ENCODE measurements at regions not wholly inside any gene's neighbourhood (a gene's known extent, or its start where the extent isn't known, plus 50 kb on each side); places are given as distances from the start of the nearest gene placed in this dataset.
"Not testable (repeated sequence)": the region's sequence is repeated elsewhere in the genome, so short reads cannot be mapped to it uniquely, and the experiment has no call there.

DNA sequence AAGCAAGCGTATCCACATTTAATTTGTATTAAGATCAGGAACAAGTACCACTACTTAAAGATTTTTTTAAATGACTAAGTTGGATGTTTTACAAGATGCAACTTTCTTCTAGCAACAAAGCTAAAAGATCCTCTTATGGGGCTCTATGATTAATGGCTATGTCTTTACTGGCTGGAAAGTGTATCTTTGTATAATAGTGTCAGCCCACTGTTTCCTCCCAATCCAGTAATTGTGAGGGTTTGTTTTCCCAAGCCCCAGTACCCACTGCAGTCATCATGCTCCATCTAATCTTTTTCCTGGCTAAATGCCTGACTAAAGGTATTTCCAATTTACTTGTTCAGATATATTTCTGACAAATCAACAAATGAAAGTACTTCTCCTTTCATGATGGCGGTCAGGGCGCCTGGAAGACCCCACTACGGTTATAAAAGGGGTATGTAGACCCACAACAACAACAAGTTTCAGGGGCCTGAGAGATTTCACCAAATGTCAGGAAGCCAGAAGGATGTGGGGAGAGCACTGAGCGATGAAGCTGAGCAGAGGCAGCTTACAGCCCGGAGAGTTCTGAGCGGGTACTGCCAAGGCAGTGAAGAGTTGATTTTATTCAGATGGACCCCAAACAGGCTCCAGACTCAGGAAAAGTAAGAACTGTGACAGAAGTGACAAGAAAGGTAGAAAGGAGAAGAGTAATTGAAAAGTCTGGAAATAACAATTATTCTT is 222.6 kb upstream of the KLF14 start:
- 0% methylated on average over 3 of the region's 7 CpGs for WGBS (ENCODE audit: insufficient coverage)
- ChIA-PET CTCF (interaction anchor here (0.6 to 2.7 kb wide), 17 partner anchors 10 to 436 kb away, joined by 3 to 17 read pairs (median 4); no protein-coding TSS in a partner anchor), POLR2A (interaction anchor here (0.5 to 7.8 kb wide), 13 partner anchors 8 to 233 kb away, joined by 3 to 92 read pairs (median 5); no protein-coding TSS in a partner anchor)
- peak in 1 of 35 experiments; percentile 20 for DNase-seq
- peaks cover 22 to 89% (median 84%) of the 10 kb centered on the region in 3 donors for H3K4me1 Mint-ChIP-seq
- no peaks in the 10 kb centered on the region for H3K9me3 Mint-ChIP-seq
- Histone ChIP-seq H3K36me3 (ENCODE audit: control insufficient read depth in 2 of 2, extremely low read depth in 1 of 2, insufficient read depth in 1 of 2, low read length in 1 of 2) (peaks cover 0 to 15% of the 10 kb centered on the region in 2 donors), H3K27me3 (replicated peaks in 1 of 2; ENCODE audit: control insufficient read depth in 2 of 2, extremely low read depth in 1 of 2, insufficient read depth in 2 of 2, low read length in 1 of 2) (no peaks in the 10 kb centered on the region), H3K4me3 (ENCODE audit: control insufficient read depth in 1 of 2, extremely low read depth in 1 of 2, low read length in 1 of 2) (peak overlapping the region in 1 of 2 donors; percentile 37), H3K27ac (ENCODE audit: low read length) (peak overlapping the region; percentile 97), H3K9me3 (no peaks in the 10 kb centered on the region), H3K4me1 (ENCODE audit: control insufficient read depth in 1 of 2, extremely low read depth in 1 of 2, insufficient read depth in 2 of 2, low read length in 2 of 2) (peaks cover 22 to 63% of the 10 kb centered on the region in 2 experiments)
- no peaks in the 10 kb centered on the region for H3K27me3 Mint-ChIP-seq
- ATAC-seq (replicated peaks in 1 of 4): no peak
- H3K27ac Mint-ChIP-seq: peak overlapping the region; percentile 96 to 97
- peaks cover 45% of the 10 kb centered on the region for H3K36me3 Mint-ChIP-seq
- peak overlapping the region; percentile 67 to 90 (median 77) for H3K4me3 Mint-ChIP-seq

DNA sequence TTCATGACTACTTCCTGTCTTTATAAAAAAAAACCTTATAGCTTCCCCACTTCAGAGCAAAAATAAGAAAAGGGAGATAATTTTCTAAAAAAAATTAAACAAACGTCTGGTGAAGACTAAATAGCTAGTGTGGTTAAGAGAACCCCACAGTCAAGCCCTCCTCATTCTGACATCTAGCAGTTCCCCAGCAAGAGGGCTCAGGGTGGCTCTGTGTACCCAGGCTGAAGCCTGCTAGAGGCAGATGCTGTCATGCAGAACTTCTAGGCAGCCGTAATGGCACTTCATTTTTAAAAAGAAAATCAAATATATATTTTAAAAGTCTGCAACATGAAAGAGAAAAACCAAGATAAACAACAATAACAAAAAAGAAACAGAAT is 223.1 kb upstream of the KLF14 start:
- H3K27me3 ChIP-seq (replicated peaks in 1 of 2; ENCODE audit: control insufficient read depth in 2 of 2, extremely low read depth in 1 of 2, insufficient read depth in 2 of 2, low read length in 1 of 2): no peaks in the 10 kb centered on the region
- peak overlapping the region; percentile 96 to 97 for H3K27ac Mint-ChIP-seq
- WGBS (ENCODE audit: insufficient coverage): no CpG with 5 or more reads among the region's 2 CpGs
- DNase-seq: peak in 23 of 35 experiments; percentile 18 to 62 (median 41)
- H3K27me3 Mint-ChIP-seq: no peaks in the 10 kb centered on the region
- H3K36me3 ChIP-seq (ENCODE audit: control insufficient read depth in 2 of 2, extremely low read depth in 1 of 2, insufficient read depth in 1 of 2, low read length in 1 of 2): peaks cover 0 to 11% of the 10 kb centered on the region in 2 donors
- ATAC-seq (replicated peaks in 1 of 4): peak in 3 of 4 experiments; percentile 24
- peaks cover 27 to 63% of the 10 kb centered on the region in 2 experiments for H3K4me1 ChIP-seq (ENCODE audit: control insufficient read depth in 1 of 2, extremely low read depth in 1 of 2, insufficient read depth in 2 of 2, low read length in 2 of 2)
- H3K4me1 Mint-ChIP-seq: peaks cover 28 to 95% (median 90%) of the 10 kb centered on the region in 3 donors
- H3K4me3 Mint-ChIP-seq: peak overlapping the region; percentile 67 to 90 (median 77)
- CTCF ChIA-PET: interaction anchor here (0.5 to 2.7 kb wide), 12 partner anchors 11 to 60 kb away, joined by 3 to 17 read pairs (median 4); no protein-coding TSS in a partner anchor
- H3K9me3 Mint-ChIP-seq: no peaks in the 10 kb centered on the region
- peaks cover 48% of the 10 kb centered on the region for H3K36me3 Mint-ChIP-seq
- no peaks in the 10 kb centered on the region for H3K9me3 ChIP-seq
- peak overlapping the region; percentile 97 for H3K27ac ChIP-seq (ENCODE audit: low read length)
- POLR2A ChIA-PET: interaction anchor here (0.5 to 7.8 kb wide), 19 partner anchors 8 to 232 kb away, joined by 3 to 92 read pairs (median 4); no protein-coding TSS in a partner anchor
- H3K4me3 ChIP-seq (ENCODE audit: control insufficient read depth in 1 of 2, extremely low read depth in 1 of 2, low read length in 1 of 2): peak overlapping the region in 1 of 2 donors; percentile 37

DNA sequence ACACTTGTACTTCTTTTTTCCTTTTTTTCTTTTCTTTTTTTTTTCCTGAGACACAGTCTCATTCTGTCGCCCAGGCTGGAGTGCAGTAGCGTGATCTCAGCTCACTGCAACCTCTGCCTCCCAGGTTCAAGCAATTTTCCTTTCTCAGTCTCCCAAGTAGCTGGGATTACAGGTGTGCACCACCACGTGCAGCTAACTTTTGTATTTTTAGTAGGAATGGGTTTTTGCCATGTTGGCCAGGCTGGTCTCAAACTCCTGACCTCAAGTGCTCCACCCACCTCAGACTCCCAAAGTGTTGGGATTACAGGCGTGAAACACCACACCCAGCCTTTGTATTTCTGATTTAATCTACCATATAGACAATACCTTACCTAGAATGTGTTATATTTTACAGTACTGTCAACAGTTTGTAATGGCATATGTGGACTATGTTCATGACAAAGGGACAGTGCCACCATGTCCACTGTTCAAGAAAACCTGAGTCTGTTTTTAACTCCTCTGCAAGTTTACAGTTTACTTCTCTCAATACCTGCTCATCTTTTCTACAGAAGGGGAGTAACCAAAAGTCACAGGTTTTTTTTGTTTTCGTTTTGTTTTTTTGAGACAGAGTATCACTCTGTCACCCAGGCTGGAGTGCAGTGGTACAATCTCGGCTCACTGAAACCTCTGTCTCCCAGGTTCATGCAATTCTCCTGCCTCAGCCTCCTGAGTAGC is 223.9 kb upstream of the KLF14 start:
- H3K9me3 Mint-ChIP-seq; H3K27me3 Mint-ChIP-seq; DNase-seq; H3K9me3 ChIP-seq; H3K27me3 ChIP-seq (replicated peaks in 1 of 2; ENCODE audit: control insufficient read depth in 2 of 2, extremely low read depth in 1 of 2, insufficient read depth in 2 of 2, low read length in 1 of 2); ATAC-seq (replicated peaks in 1 of 4): not testable (repeated sequence)
- Mint-ChIP-seq H3K27ac (peak overlapping the region; percentile 91 to 97), H3K4me1 (peaks cover 35 to 97% (median 96%) of the 10 kb centered on the region in 3 donors), H3K4me3 (peak overlapping the region; percentile 64 to 90 (median 74)), H3K36me3 (peaks cover 44% of the 10 kb centered on the region)
- 25% methylated on average over 2 of the region's 6 CpGs for WGBS (ENCODE audit: insufficient coverage)
- Histone ChIP-seq H3K4me3 (ENCODE audit: control insufficient read depth in 1 of 2, extremely low read depth in 1 of 2, low read length in 1 of 2) (peak overlapping the region in 1 of 2 donors; percentile 20), H3K4me1 (ENCODE audit: control insufficient read depth in 1 of 2, extremely low read depth in 1 of 2, insufficient read depth in 2 of 2, low read length in 2 of 2) (peaks cover 31 to 66% of the 10 kb centered on the region in 2 experiments), H3K36me3 (ENCODE audit: control insufficient read depth in 2 of 2, extremely low read depth in 1 of 2, insufficient read depth in 1 of 2, low read length in 1 of 2) (peaks cover 0 to 12% of the 10 kb centered on the region in 2 donors), H3K27ac (ENCODE audit: low read length) (peak overlapping the region; percentile 97)
- POLR2A ChIA-PET: interaction anchor here (0.6 to 7.8 kb wide), 17 partner anchors 8 to 100 kb away, joined by 3 to 92 read pairs (median 4); no protein-coding TSS in a partner anchor
- CTCF ChIA-PET: interaction anchor here (0.9 to 3.0 kb wide), 10 partner anchors 10 to 61 kb away, joined by 3 to 27 read pairs (median 6); no protein-coding TSS in a partner anchor

GRCh38 chr7:130958846-130959245 is 224.8 kb upstream of the KLF14 start:
- H3K9me3 ChIP-seq: no peaks in the 10 kb centered on the region
- peaks cover 0 to 15% of the 10 kb centered on the region in 2 donors for H3K36me3 ChIP-seq (ENCODE audit: control insufficient read depth in 2 of 2, extremely low read depth in 1 of 2, insufficient read depth in 1 of 2, low read length in 1 of 2)
- Mint-ChIP-seq H3K36me3 (peaks cover 36% of the 10 kb centered on the region), H3K27me3 (no peaks in the 10 kb centered on the region), H3K27ac (peak overlapping the region; percentile 91 to 97), H3K4me3 (peak overlapping the region; percentile 64 to 90 (median 74)), H3K4me1 (peaks cover 40 to 97% (median 95%) of the 10 kb centered on the region in 3 donors), H3K9me3 (no peaks in the 10 kb centered on the region)
- DNase-seq (no peak), ATAC-seq (replicated peaks in 1 of 4) (no peak)
- peak overlapping the region; percentile 97 for H3K27ac ChIP-seq (ENCODE audit: low read length)
- H3K27me3 ChIP-seq (replicated peaks in 1 of 2; ENCODE audit: control insufficient read depth in 2 of 2, extremely low read depth in 1 of 2, insufficient read depth in 2 of 2, low read length in 1 of 2): no peaks in the 10 kb centered on the region
- peaks cover 31 to 68% of the 10 kb centered on the region in 2 experiments for H3K4me1 ChIP-seq (ENCODE audit: control insufficient read depth in 1 of 2, extremely low read depth in 1 of 2, insufficient read depth in 2 of 2, low read length in 2 of 2)
- CTCF ChIA-PET: interaction anchor here (0.6 to 3.0 kb wide), 15 partner anchors 11 to 98 kb away, joined by 3 to 27 read pairs (median 6); no protein-coding TSS in a partner anchor
- POLR2A ChIA-PET: interaction anchor here (0.6 to 7.8 kb wide), 16 partner anchors 9 to 273 kb away, joined by 3 to 92 read pairs (median 4); no protein-coding TSS in a partner anchor
- peak overlapping the region in 1 of 2 donors; percentile 20 for H3K4me3 ChIP-seq (ENCODE audit: control insufficient read depth in 1 of 2, extremely low read depth in 1 of 2, low read length in 1 of 2)
- 33% methylated on average over 1 of the region's 6 CpGs for WGBS (ENCODE audit: insufficient coverage)

GRCh38 chr7:130959743-130960207 is 225.8 kb upstream of the KLF14 start:
- peak in 1 of 35 experiments; percentile 62 for DNase-seq
- peaks cover 0 to 14% of the 10 kb centered on the region in 2 donors for H3K36me3 ChIP-seq (ENCODE audit: control insufficient read depth in 2 of 2, extremely low read depth in 1 of 2, insufficient read depth in 1 of 2, low read length in 1 of 2)
- no peaks in the 10 kb centered on the region for H3K27me3 Mint-ChIP-seq
- no CpG with 5 or more reads among the region's 9 CpGs for WGBS (ENCODE audit: insufficient coverage)
- no peak for ATAC-seq (replicated peaks in 1 of 4)
- ChIA-PET CTCF (interaction anchor here (0.5 to 3.0 kb wide), 25 partner anchors 7 to 480 kb away, joined by 3 to 27 read pairs (median 4); no protein-coding TSS in a partner anchor), POLR2A (interaction anchor here (0.9 to 7.8 kb wide), 14 partner anchors 10 to 139 kb away, joined by 3 to 92 read pairs (median 4); no protein-coding TSS in a partner anchor)
- H3K4me1 ChIP-seq (ENCODE audit: control insufficient read depth in 1 of 2, extremely low read depth in 1 of 2, insufficient read depth in 2 of 2, low read length in 2 of 2): peaks cover 31 to 64% of the 10 kb centered on the region in 2 experiments
- peaks cover 40 to 89% (median 86%) of the 10 kb centered on the region in 3 donors for H3K4me1 Mint-ChIP-seq
- no peaks in the 10 kb centered on the region for H3K9me3 Mint-ChIP-seq
- peak overlapping the region in 1 of 2 donors; percentile 45 for H3K4me3 ChIP-seq (ENCODE audit: control insufficient read depth in 1 of 2, extremely low read depth in 1 of 2, low read length in 1 of 2)
- peak overlapping the region; percentile 97 for H3K27ac ChIP-seq (ENCODE audit: low read length)
- no peaks in the 10 kb centered on the region for H3K9me3 ChIP-seq
- peak overlapping the region; percentile 79 to 90 (median 87) for H3K4me3 Mint-ChIP-seq
- peaks cover 30% of the 10 kb centered on the region for H3K36me3 Mint-ChIP-seq
- peak overlapping the region; percentile 96 for H3K27ac Mint-ChIP-seq
- no peaks in the 10 kb centered on the region for H3K27me3 ChIP-seq (replicated peaks in 1 of 2; ENCODE audit: control insufficient read depth in 2 of 2, extremely low read depth in 1 of 2, insufficient read depth in 2 of 2, low read length in 1 of 2)

All from T-cell (primary cell).